HUES48 (cell line): ENCODE measurements at regions not wholly inside any gene's neighbourhood (a gene's known extent, or its start where the extent isn't known, plus 50 kb on each side); places are given as distances from the start of the nearest gene placed in this dataset.
"Not testable (repeated sequence)": the region's sequence is repeated elsewhere in the genome, so short reads cannot be mapped to it uniquely, and the experiment has no call there.

ENCODE experiments used
- H3K27ac ChIP-seq: one replicate; pipeline ENCODE4 v1.7.0; 2013; ENCODE audit warnings: low read depth, low read length, inconsistent platforms
- H3K27me3 ChIP-seq: 2 replicates; pipeline ENCODE4 v1.6.1; 2013; ENCODE audit warnings: mild to moderate bottlenecking, low read length; ENCODE audit not compliant: control insufficient read depth, insufficient read depth
- H3K36me3 ChIP-seq: 2 replicates; pipeline ENCODE4 v1.6.1; 2013; ENCODE audit warnings: low read length; ENCODE audit not compliant: control insufficient read depth, insufficient read depth
- H3K4me1 ChIP-seq: 2 replicates; pipeline ENCODE4 v1.6.1; 2013; ENCODE audit warnings: mild to moderate bottlenecking, low read length; ENCODE audit not compliant: control insufficient read depth, insufficient read depth
- H3K4me3 ChIP-seq: 2 replicates; pipeline ENCODE4 v1.5.1; 2013; ENCODE audit warnings: mild to moderate bottlenecking, low read depth, low read length
- H3K9ac ChIP-seq: 2 replicates; pipeline ENCODE4 v1.6.1; 2013; ENCODE audit warnings: mild to moderate bottlenecking, low read depth, low read length, moderate library complexity
- H3K9me3 ChIP-seq: 2 replicates; pipeline ENCODE4 v1.6.1; 2013; ENCODE audit warnings: low read length; ENCODE audit not compliant: control insufficient read depth, insufficient read depth

DNA sequence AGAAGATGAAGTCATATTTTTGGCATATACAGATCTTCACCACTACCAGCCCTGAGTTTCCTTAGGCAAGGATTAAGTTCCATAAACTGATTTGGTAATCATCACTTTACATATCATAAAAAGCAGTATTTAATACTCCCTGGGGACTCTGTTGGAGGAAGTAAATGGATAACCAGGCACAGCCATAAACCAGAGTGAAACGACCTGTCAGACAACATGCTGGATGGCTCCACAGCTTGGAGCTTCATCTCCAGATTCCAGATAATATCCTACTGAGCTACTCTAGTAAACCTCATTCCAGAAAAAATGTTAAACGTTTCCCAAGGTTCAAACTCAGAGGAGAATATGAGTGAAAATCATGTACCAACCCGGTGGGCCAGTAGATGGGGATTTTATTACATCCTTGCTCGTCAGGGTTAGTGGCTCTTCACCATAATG, 109.2 kb downstream of the BASP1 start:
- H3K4me3 ChIP-seq, result no peak overlapping the region
- H3K27ac ChIP-seq, result no peak overlapping the region
- no peaks in the 10 kb centered on the region for H3K27me3 ChIP-seq
- H3K9me3 ChIP-seq, result no peaks in the 10 kb centered on the region
- H3K36me3 ChIP-seq, result no peaks in the 10 kb centered on the region
- H3K9ac ChIP-seq, result no peak overlapping the region
- no peaks in the 10 kb centered on the region for H3K4me1 ChIP-seq

DNA sequence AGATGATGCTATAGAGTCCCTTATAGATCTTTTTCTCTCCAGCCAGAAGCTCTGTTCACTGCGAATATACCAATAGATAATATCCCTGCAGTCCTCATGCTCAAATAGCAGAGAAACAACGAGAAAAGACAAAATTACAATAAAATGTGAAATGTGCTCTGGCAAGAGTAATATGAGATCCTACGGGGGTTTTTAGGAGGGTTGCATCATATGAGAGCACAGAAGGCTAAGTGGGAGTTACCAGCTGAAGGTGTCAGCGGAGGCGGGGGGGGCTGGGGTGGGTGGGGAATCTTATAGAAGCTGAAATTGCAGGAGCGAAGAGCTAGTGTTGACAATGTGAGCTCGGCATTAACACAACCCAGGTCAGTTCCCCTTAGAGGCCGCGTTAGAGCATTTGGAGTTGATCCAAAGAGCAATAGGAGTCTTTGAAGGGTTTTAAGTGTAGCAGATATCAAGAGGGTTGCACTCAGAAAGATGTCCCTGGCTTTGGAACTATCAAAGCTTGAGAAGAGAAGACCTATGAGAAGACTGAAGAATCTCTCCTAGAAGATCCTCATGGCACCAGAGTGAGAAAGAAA, 109.7 kb downstream of the BASP1 start:
- Histone ChIP-seq H3K4me1 (no peaks in the 10 kb centered on the region), H3K9me3 (no peaks in the 10 kb centered on the region; the same call in 1 of the 2 replicates), H3K9ac (no peak overlapping the region), H3K4me3 (no peak overlapping the region), H3K27ac (no peak overlapping the region), H3K27me3 (no peaks in the 10 kb centered on the region), H3K36me3 (no peaks in the 10 kb centered on the region)

DNA sequence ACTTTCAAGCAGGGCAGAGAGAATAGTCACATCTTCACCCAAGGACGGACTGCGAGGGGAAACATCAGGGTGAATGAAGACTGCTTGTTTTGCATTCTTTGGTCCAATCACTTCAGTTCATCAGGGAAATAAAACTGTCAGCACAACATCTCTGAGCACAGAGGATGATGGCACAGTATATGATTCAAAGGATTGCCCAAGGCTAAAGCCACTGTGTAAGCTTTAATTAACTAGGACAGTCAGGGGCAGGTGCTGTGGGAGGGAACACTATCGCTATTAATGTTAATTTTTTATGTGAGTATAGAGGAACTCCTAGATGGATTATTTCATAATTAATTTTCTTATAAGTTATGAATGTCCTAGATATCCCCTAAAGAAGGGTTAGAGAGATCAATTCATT, 112.1 kb downstream of the BASP1 start:
- Histone ChIP-seq H3K4me3 (no peak overlapping the region), H3K9ac (no peak overlapping the region), H3K27me3 (no peaks in the 10 kb centered on the region), H3K27ac (no peak overlapping the region), H3K9me3 (no peaks in the 10 kb centered on the region; the same call in 1 of the 2 replicates), H3K4me1 (no peaks in the 10 kb centered on the region), H3K36me3 (no peaks in the 10 kb centered on the region)

DNA sequence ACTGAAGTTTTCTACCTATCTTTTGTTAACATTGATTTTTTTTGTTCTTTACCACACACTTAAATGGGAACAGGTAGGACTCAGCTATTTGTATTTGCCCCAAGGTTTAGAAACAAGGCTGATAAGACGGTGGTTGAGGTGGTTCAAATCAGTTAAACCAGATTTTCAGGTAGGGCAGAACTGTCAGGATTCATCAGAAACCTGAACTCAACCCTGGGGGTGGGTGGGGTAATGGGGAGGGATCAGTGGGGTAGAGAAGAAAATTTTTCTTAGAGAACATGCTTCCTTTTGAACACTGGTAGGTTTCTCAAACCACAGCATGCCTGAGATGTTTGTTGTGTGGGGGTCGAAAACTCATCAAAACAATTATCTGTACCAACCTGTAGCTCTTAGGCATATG, 113.0 kb downstream of the BASP1 start:
- Histone ChIP-seq H3K4me1 (no peaks in the 10 kb centered on the region), H3K27me3 (no peaks in the 10 kb centered on the region), H3K9me3 (no peaks in the 10 kb centered on the region; the same call in 1 of the 2 replicates), H3K9ac (no peak overlapping the region), H3K36me3 (no peaks in the 10 kb centered on the region), H3K4me3 (no peak overlapping the region), H3K27ac (no peak overlapping the region)

DNA sequence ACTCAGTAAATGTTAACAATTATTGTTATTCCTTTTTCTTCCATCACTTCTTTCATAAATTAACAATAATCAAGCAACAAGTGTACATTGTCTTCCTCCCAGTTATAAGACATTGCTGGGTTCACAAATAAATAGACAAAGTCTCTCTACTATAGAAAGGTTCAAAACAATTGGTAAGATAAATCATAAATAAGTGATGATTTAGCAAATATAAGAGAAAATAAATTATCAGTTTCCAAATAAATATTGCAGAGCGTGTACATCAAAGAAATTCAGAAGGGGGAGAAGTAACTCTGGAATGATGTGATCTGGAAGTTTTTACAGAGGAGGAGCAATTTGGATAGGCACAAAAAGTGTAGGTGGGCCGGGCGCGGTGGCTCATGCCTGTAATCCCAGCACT, 114.2 kb downstream of the BASP1 start:
- no peak overlapping the region for H3K9ac ChIP-seq
- H3K9me3 ChIP-seq, result no peaks in the 10 kb centered on the region; the same call in 1 of the 2 replicates
- H3K27me3 ChIP-seq, result no peaks in the 10 kb centered on the region
- no peaks in the 10 kb centered on the region for H3K36me3 ChIP-seq
- no peaks in the 10 kb centered on the region for H3K4me1 ChIP-seq
- no peak overlapping the region for H3K4me3 ChIP-seq
- H3K27ac ChIP-seq, result no peak overlapping the region

DNA sequence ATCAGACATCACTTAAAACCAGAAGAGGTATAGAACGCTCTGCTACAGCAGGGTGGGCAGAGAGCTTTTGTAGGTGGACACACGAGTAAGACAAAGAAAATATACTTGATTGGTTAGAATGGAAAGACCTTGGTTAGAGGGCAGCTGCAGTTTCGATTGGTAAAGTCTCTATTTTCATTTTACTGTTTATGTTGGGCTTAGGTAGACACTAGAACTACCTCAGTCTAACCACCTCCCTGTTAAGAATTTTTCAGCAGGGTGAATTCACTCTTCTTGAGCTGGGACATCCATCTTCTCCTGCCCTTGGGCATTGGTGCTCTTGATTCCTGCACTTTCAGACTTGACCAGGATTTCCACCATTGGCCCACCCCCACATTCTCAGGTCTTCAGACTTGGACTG, 116.3 kb downstream of the BASP1 start:
- peaks cover 11% of the 10 kb centered on the region; the same call in 1 of the 2 replicates for H3K9me3 ChIP-seq
- no peak overlapping the region for H3K4me3 ChIP-seq
- H3K9ac ChIP-seq, result no peak overlapping the region
- no peaks in the 10 kb centered on the region for H3K27me3 ChIP-seq
- H3K4me1 ChIP-seq, result no peaks in the 10 kb centered on the region
- H3K27ac ChIP-seq, result no peak overlapping the region
- H3K36me3 ChIP-seq, result no peaks in the 10 kb centered on the region

DNA sequence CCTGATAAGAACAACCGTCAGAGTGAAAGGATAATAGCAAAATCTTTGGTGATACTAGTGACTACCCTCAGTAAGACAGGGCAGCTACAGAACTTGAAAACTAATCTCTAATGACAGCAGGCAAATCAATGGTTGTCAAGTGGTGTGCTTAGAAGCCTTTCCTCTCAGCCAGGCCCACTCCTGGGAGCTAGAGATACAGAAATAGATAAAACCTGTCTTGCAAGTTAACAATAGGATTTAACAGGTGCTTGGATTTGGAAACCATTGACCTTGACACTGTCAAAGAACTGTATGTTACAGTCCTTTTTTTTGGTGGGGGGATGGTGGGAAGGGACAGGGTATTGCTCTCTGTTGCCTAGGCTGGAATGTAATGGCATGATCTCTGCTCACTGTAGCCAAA, 118.6 kb downstream of the BASP1 start:
- H3K4me3 ChIP-seq, result no peak overlapping the region
- H3K9me3 ChIP-seq, result peaks cover 11% of the 10 kb centered on the region; the same call in 1 of the 2 replicates
- H3K36me3 ChIP-seq, result no peaks in the 10 kb centered on the region
- H3K27me3 ChIP-seq, result no peaks in the 10 kb centered on the region
- H3K9ac ChIP-seq, result no peak overlapping the region
- no peak overlapping the region for H3K27ac ChIP-seq
- H3K4me1 ChIP-seq, result no peaks in the 10 kb centered on the region

DNA sequence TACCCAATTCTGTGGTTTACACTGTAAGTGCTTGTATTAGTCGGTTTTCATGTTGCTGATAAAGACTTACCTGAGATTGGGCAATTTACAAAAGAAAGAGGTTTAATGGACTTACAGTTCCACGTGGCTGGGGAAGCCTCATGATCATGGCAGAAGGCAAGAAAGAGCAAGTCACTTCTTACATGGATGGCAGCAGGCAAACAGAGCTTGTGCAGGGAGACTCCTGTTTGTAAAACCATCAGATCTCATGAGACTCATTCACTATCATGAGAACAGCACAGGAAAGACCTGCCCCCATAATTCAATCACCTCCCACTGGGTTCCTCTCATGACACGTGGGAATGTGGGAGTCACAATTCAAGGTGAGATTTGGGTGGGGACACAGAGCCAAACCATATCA, 119.3 kb downstream of the BASP1 start:
- peaks cover 11% of the 10 kb centered on the region; the same call in 1 of the 2 replicates for H3K9me3 ChIP-seq
- not testable (repeated sequence) for H3K9ac ChIP-seq

DNA sequence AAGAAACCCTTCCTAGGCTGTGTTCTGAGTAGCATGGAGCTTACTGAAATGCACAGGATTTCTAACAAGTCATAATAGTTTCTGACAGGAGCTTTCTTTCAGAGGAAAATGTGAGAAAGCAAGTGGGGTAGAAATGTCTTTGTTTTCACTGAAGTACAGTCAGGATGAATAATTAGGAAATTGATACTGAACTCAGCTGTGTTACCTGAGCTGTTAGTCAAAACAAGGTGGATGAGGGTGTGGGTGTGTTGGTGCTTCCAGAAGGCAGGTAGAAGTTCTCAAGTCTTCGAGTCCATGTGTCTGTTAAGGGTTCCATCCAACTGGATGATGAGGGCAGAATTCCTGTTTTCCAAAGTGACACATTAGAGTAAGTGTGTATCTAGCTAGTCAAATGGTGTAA, 122.4 kb downstream of the BASP1 start:
- no peak overlapping the region for H3K27ac ChIP-seq
- no peaks in the 10 kb centered on the region for H3K4me1 ChIP-seq
- H3K4me3 ChIP-seq, result no peak overlapping the region
- peaks cover 11% of the 10 kb centered on the region; the same call in 1 of the 2 replicates for H3K9me3 ChIP-seq
- H3K36me3 ChIP-seq, result no peaks in the 10 kb centered on the region
- no peak overlapping the region for H3K9ac ChIP-seq
- H3K27me3 ChIP-seq, result no peaks in the 10 kb centered on the region

More for the DNA sequence above, 119.3 kb downstream of the BASP1 start:
- not testable (repeated sequence) for H3K4me3 ChIP-seq, H3K27me3 ChIP-seq, H3K36me3 ChIP-seq, H3K27ac ChIP-seq, H3K4me1 ChIP-seq

DNA sequence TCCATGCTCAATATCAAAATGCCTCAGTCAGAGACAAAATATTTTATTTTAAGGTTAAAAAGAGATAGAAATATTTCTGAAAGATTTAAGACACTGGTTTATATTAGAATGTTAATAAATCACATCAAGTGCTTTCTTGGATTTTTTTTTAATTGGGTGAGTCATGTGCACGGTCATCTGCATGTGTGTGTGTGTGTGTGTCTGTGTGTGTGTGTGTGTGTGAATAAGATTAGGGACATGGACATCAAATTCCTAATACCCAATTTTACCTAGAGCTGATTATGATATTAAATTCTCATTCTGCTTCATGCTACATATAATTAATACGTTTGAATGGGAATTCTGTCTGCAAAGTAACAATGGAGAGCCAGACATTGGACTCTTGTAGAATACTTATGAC, 122.9 kb downstream of the BASP1 start:
- Histone ChIP-seq H3K27ac (no peak overlapping the region), H3K9me3 (peaks cover 11% of the 10 kb centered on the region; the same call in 1 of the 2 replicates), H3K9ac (no peak overlapping the region), H3K4me3 (no peak overlapping the region), H3K36me3 (no peaks in the 10 kb centered on the region), H3K4me1 (no peaks in the 10 kb centered on the region), H3K27me3 (no peaks in the 10 kb centered on the region)

DNA sequence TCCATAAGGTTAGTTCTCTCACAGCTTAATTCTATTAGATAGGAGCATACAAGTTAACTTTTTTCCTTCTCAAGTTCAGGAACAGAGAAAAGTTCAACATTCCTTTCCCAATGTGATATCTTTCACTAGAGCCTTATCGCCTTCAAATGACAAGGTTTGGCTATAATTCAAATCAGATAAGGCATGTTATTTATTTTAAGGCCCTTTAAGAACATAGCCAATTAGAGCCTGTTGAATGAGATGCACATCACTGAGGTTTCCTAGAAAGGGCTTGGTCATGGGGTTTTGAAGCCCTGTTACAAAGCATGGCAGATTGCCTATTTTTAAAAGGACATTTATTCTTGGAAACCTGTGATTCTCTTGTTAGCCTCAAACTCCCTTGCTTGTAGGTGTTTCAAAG, 123.4 kb downstream of the BASP1 start:
- H3K4me1 ChIP-seq, result no peaks in the 10 kb centered on the region
- H3K9me3 ChIP-seq, result peaks cover 11% of the 10 kb centered on the region; the same call in 1 of the 2 replicates
- H3K36me3 ChIP-seq, result no peaks in the 10 kb centered on the region
- no peak overlapping the region for H3K9ac ChIP-seq
- no peak overlapping the region for H3K4me3 ChIP-seq
- H3K27ac ChIP-seq, result no peak overlapping the region
- no peaks in the 10 kb centered on the region for H3K27me3 ChIP-seq
